ENCODE measurements at regions not wholly inside any gene's neighbourhood (a gene's known extent, or its start where the extent isn't known, plus 50 kb on each side); places are given as distances from the start of the nearest gene placed in this dataset.

GRCh38 chr3:55332176-55332575, 154.9 kb downstream of the WNT5A start:
- DNase-seq, result no peak
- Histone ChIP-seq H3K4me1 (no peaks in the 10 kb centered on the region), H3K36me3 (ENCODE audit: control insufficient read depth, insufficient read depth, low read length) (no peaks in the 10 kb centered on the region), H3K27me3 (replicated peaks; ENCODE audit: control insufficient read depth, insufficient read depth, low read length) (no peaks in the 10 kb centered on the region), H3K4me3 (ENCODE audit: low read depth, low read length) (no peak overlapping the region), H3K9me3 (no peaks in the 10 kb centered on the region)
- no peak overlapping the region for H3K27ac Mint-ChIP-seq (ENCODE audit: unreplicated experiment)
- peaks cover 10% of the 10 kb centered on the region for H3K27me3 Mint-ChIP-seq (ENCODE audit: insufficient read depth, unreplicated experiment)
- TF ChIP-seq CTCF (IDR thresholded peaks at IDR 0.05; ENCODE audit: insufficient read depth in 1 of 2, low read depth in 1 of 2, low read length in 1 of 2, severe bottlenecking in 1 of 2, unreplicated experiment in 1 of 2), result no peak
- BruUV-seq (replicated peaks), result no TSS peak
- no peaks in the 10 kb centered on the region for H3K9me3 Mint-ChIP-seq (ENCODE audit: unreplicated experiment)
- ChIA-PET POLR2A (no interaction called here), CTCF (no interaction called here)
- H3K4me3 Mint-ChIP-seq (ENCODE audit: unreplicated experiment), result no peak overlapping the region
- intact Hi-C loops (cut with micrococcal nuclease; ENCODE audit: unreplicated experiment), result no loop called here
- H3K4me1 Mint-ChIP-seq (ENCODE audit: low read depth, unreplicated experiment), result no peaks in the 10 kb centered on the region
- H3K36me3 Mint-ChIP-seq (ENCODE audit: insufficient read depth, unreplicated experiment), result no peaks in the 10 kb centered on the region

- H3K27me3 ChIP-seq (replicated peaks; ENCODE audit: control insufficient read depth, insufficient read depth, low read length), result no peaks in the 10 kb centered on the region
- Mint-ChIP-seq H3K27ac (ENCODE audit: unreplicated experiment) (no peak overlapping the region), H3K27me3 (ENCODE audit: insufficient read depth, unreplicated experiment) (peaks cover 10% of the 10 kb centered on the region), H3K36me3 (ENCODE audit: insufficient read depth, unreplicated experiment) (no peaks in the 10 kb centered on the region), H3K4me1 (ENCODE audit: low read depth, unreplicated experiment) (no peaks in the 10 kb centered on the region), H3K4me3 (ENCODE audit: unreplicated experiment) (no peak overlapping the region), H3K9me3 (ENCODE audit: unreplicated experiment) (no peaks in the 10 kb centered on the region)
- ChIA-PET CTCF (no interaction called here), POLR2A (no interaction called here)
- intact Hi-C loops (cut with micrococcal nuclease; ENCODE audit: unreplicated experiment), result no loop called here
- H3K9me3 ChIP-seq, result no peaks in the 10 kb centered on the region
- H3K4me3 ChIP-seq (ENCODE audit: low read depth, low read length), result no peak overlapping the region
- no peak for TF ChIP-seq CTCF (IDR thresholded peaks at IDR 0.05; ENCODE audit: insufficient read depth in 1 of 2, low read depth in 1 of 2, low read length in 1 of 2, severe bottlenecking in 1 of 2, unreplicated experiment in 1 of 2)
- no peak for DNase-seq
- no peaks in the 10 kb centered on the region for H3K36me3 ChIP-seq (ENCODE audit: control insufficient read depth, insufficient read depth, low read length)
- no TSS peak for BruUV-seq (replicated peaks)
- H3K4me1 ChIP-seq, result no peaks in the 10 kb centered on the region
These were observed 155.6 kb downstream of the WNT5A start for GRCh38 chr3:55331524-55331923.

GRCh38 chr3:55330756-55331155, 156.3 kb downstream of the WNT5A start:
- H3K27ac Mint-ChIP-seq (ENCODE audit: unreplicated experiment), result no peak overlapping the region
- peaks cover 10% of the 10 kb centered on the region for H3K27me3 Mint-ChIP-seq (ENCODE audit: insufficient read depth, unreplicated experiment)
- TF ChIP-seq CTCF (IDR thresholded peaks at IDR 0.05; ENCODE audit: insufficient read depth in 1 of 2, low read depth in 1 of 2, low read length in 1 of 2, severe bottlenecking in 1 of 2, unreplicated experiment in 1 of 2), result no peak
- POLR2A ChIA-PET, result no interaction called here
- no peaks in the 10 kb centered on the region for H3K36me3 ChIP-seq (ENCODE audit: control insufficient read depth, insufficient read depth, low read length)
- BruUV-seq (replicated peaks), result no TSS peak
- DNase-seq, result no peak
- no peaks in the 10 kb centered on the region for H3K9me3 ChIP-seq
- H3K4me3 Mint-ChIP-seq (ENCODE audit: unreplicated experiment), result no peak overlapping the region
- no peaks in the 10 kb centered on the region for H3K9me3 Mint-ChIP-seq (ENCODE audit: unreplicated experiment)
- CTCF ChIA-PET, result no interaction called here
- intact Hi-C loops (cut with micrococcal nuclease; ENCODE audit: unreplicated experiment), result no loop called here
- no peaks in the 10 kb centered on the region for H3K4me1 ChIP-seq
- no peaks in the 10 kb centered on the region for H3K36me3 Mint-ChIP-seq (ENCODE audit: insufficient read depth, unreplicated experiment)
- H3K27me3 ChIP-seq (replicated peaks; ENCODE audit: control insufficient read depth, insufficient read depth, low read length), result no peaks in the 10 kb centered on the region
- no peak overlapping the region for H3K4me3 ChIP-seq (ENCODE audit: low read depth, low read length)
- H3K4me1 Mint-ChIP-seq (ENCODE audit: low read depth, unreplicated experiment), result no peaks in the 10 kb centered on the region

Data from Caco-2 (cell line).